ENCODE measurements at regions not wholly inside any gene's neighbourhood (a gene's known extent, or its start where the extent isn't known, plus 50 kb on each side); places are given as distances from the start of the nearest gene placed in this dataset.
"Not testable (repeated sequence)": the region's sequence is repeated elsewhere in the genome, so short reads cannot be mapped to it uniquely, and the experiment has no call there.

DNA sequence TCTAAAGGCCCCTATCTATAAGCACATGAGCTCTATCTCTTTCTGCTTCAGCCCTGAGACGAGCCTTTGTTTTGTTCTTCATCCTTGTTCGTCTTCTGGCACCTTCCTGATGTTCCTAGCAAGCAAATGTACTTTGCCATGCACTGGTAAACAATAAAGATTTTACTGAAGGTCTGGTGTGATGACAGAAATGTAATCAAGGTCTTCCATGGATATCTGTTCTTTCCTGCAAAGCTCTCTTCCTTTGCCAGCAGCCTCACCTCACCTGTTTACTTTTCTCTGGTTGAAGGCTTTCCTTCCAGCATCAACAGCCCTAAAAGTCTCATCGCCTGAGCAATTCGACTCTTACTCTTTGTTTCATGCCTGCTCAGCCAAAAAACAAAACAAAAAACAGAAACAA is 330.3 kb downstream of the PCNX1 start:
- H3K4me1 Mint-ChIP-seq = peaks cover 4 to 5% of the 10 kb centered on the region in 2 donors
- H3K4me3 Mint-ChIP-seq = no peak overlapping the region
- H3K27ac Mint-ChIP-seq = no peak overlapping the region
- ATAC-seq (replicated peaks) (no peak), DNase-seq (no peak)
- no peaks in the 10 kb centered on the region for H3K9me3 Mint-ChIP-seq
- peaks cover 0 to 11% of the 10 kb centered on the region in 2 donors for H3K27me3 Mint-ChIP-seq
- no peaks in the 10 kb centered on the region for H3K36me3 Mint-ChIP-seq

DNA sequence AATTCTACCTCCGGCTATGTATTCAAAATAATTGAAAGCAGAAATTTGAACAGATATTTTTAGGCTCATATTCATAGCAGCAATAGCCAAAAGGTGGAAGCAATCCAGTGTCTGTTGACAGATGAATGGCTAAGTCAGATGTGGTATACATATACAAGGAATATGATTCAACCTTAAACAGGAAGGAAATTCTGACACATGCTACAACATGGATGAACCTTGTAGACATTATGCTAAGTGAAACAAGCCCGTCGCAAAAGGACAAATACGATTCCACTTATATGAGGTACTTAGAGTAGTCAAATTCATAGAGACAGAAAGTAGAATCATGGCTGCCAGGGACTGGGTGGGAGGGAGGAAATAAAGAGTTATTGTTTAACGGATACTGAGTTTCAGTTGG is 331.6 kb downstream of the PCNX1 start:
- ATAC-seq (replicated peaks) = no peak
- H3K9me3 Mint-ChIP-seq = no peaks in the 10 kb centered on the region
- H3K4me3 Mint-ChIP-seq = no peak overlapping the region
- peaks cover 0 to 11% of the 10 kb centered on the region in 2 donors for H3K27me3 Mint-ChIP-seq
- H3K27ac Mint-ChIP-seq = no peak overlapping the region
- no peaks in the 10 kb centered on the region for H3K36me3 Mint-ChIP-seq
- DNase-seq = no peak
- H3K4me1 Mint-ChIP-seq = peaks cover 4 to 5% of the 10 kb centered on the region in 2 donors

DNA sequence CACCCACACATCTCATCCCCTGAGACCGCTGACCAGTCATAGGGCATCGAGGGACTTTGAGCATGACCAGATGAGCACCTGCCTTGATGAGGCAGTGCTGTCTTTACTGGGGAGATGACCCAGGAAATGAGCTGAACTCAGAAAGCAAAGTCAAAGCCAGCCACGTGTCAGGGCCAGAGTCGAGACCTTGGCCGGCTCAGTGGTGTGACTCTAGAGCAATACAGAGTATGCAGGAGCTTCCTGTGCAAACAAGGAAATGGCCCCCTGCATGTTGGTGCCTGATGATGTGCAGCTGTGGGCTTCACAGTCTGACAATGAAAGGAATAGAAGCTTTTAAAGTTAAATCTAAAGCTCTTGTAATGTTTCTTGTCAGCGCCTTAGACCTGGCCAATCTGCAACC is 332.9 kb downstream of the PCNX1 start:
- ATAC-seq (replicated peaks) = peak in 1 of 2 donors; percentile 14
- no peak overlapping the region for H3K27ac Mint-ChIP-seq
- no peak overlapping the region for H3K4me3 Mint-ChIP-seq
- H3K9me3 Mint-ChIP-seq = no peaks in the 10 kb centered on the region
- H3K27me3 Mint-ChIP-seq = peaks cover 0 to 6% of the 10 kb centered on the region in 2 donors
- H3K36me3 Mint-ChIP-seq = no peaks in the 10 kb centered on the region
- H3K4me1 Mint-ChIP-seq = peaks cover 4 to 5% of the 10 kb centered on the region in 2 donors
- DNase-seq = no peak

DNA sequence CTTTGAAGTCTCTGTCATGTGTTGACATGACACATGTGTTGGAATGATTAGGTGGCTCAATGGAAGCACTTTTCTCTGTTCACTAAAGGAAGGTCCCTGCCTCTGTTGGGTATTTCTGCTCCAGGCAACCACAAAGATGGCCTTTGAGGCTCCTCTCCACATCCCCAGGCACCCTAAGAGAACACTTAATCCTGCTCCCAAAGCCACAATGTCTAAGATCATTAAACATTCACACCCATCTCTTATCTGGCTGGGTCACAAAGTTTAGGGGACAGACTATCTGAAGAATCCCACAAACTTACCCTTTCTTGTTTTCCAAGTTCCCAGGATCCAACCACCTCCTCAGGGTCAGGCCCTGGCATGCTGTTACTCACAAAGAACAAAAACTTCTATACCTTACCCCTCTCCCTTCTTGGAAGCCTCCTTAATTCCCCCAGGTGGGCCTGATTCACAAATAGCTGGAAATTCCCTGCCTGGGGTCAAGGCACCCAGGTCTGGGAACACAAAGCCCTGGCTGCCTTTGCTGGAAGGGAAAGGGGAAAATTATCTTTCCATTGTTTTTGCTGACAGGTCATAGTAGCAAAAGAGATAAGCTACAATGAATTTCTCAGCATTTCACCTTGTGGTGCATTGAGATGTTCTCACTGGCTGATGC is 333.7 kb downstream of the PCNX1 start:
- peaks cover 0 to under 1% of the 10 kb centered on the region in 2 donors for H3K36me3 Mint-ChIP-seq
- no peak overlapping the region for H3K27ac Mint-ChIP-seq
- H3K4me1 Mint-ChIP-seq = peaks cover 6 to 12% of the 10 kb centered on the region in 2 donors

DNA sequence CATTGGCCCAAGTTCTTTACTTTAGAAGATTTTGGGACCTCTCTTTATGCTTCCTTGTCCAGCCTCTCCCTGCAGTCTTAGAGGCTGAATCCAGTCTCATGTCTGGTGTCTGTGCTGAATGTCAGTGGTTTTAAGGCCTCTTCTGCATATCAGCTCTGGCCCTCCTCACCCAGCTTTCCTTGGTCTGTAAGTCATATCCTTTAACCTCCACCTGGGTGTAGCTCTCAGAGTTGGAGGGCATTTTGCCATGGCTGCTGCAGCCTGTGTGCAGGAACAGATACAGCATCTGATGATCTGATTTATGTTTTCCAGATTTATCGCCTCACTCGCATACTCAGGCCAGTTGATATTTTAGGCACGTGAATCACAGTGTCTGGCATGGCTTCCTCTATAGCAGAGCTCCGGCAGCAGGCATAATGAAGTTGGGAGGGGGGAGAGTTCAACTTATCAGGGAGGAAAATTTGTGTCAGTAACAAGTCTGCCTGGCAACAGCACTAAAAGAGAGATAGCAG is 335.0 kb downstream of the PCNX1 start:
- DNase-seq = no peak
- Mint-ChIP-seq H3K27me3 (peaks cover 0 to 5% of the 10 kb centered on the region in 2 donors), H3K4me1 (peaks cover 10 to 21% of the 10 kb centered on the region in 2 donors), H3K36me3 (peaks cover 0 to 10% of the 10 kb centered on the region in 2 donors), H3K27ac (no peak overlapping the region), H3K4me3 (no peak overlapping the region), H3K9me3 (peaks cover 6 to 9% of the 10 kb centered on the region in 2 donors)
- no peak for ATAC-seq (replicated peaks)

More for the DNA sequence above, 333.7 kb downstream of the PCNX1 start:
- no peak for ATAC-seq (replicated peaks)
- Mint-ChIP-seq H3K9me3 (peaks cover under 1% of the 10 kb centered on the region in 2 donors), H3K27me3 (peaks cover 0 to 6% of the 10 kb centered on the region in 2 donors), H3K4me3 (no peak overlapping the region)
- no peak for DNase-seq

DNA sequence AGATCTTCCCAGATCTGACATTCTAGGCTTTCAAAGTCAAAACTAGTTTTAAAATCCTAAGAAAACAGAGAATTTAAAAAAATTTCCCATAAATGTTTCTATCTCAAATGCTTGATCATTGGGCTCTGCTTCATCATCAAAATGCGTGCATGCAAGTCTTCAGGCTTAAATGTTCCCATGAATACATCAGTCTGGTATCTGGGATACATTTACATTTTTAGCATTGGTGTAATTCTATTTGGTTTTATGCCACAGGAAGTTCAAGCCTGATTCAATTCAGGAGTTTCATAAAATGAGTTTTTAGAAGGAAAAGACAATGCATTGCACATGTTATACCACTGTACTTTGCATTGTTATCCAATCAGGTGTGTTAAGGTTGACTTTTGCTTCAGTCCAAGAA is 336.4 kb downstream of the PCNX1 start:
- DNase-seq = no peak
- Mint-ChIP-seq H3K36me3 (peaks cover 0 to 14% of the 10 kb centered on the region in 2 donors), H3K4me3 (no peak overlapping the region), H3K4me1 (peaks cover 10 to 21% of the 10 kb centered on the region in 2 donors), H3K9me3 (peaks cover 12 to 14% of the 10 kb centered on the region in 2 donors), H3K27ac (no peak overlapping the region), H3K27me3 (peaks cover 0 to 5% of the 10 kb centered on the region in 2 donors)
- no peak for ATAC-seq (replicated peaks)

DNA sequence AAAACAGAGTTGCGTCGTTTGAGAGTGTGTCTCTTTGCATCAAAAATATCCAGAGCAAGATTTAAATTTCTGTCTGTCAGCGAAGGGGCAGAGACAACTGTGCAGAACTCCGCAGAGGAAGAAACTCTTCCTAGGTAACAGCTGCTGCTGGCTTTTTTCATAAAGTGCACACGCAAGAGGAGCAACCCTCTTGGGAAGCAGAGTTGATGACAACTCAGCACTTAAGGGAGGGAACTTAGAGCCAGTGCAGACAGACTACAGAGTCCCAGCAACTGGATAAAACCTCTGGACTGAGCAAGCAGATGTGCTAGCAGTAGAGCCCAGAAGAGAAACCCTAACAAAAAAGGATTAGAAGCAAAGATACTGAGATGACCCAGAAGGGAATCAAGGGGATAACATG is 337.1 kb downstream of the PCNX1 start:
- peaks cover 10 to 21% of the 10 kb centered on the region in 2 donors for H3K4me1 Mint-ChIP-seq
- peaks cover 12 to 14% of the 10 kb centered on the region in 2 donors for H3K9me3 Mint-ChIP-seq
- no peak for ATAC-seq (replicated peaks)
- peaks cover 0 to 5% of the 10 kb centered on the region in 2 donors for H3K27me3 Mint-ChIP-seq
- H3K27ac Mint-ChIP-seq = no peak overlapping the region
- H3K4me3 Mint-ChIP-seq = no peak overlapping the region
- H3K36me3 Mint-ChIP-seq = peaks cover 0 to 14% of the 10 kb centered on the region in 2 donors
- DNase-seq = no peak

DNA sequence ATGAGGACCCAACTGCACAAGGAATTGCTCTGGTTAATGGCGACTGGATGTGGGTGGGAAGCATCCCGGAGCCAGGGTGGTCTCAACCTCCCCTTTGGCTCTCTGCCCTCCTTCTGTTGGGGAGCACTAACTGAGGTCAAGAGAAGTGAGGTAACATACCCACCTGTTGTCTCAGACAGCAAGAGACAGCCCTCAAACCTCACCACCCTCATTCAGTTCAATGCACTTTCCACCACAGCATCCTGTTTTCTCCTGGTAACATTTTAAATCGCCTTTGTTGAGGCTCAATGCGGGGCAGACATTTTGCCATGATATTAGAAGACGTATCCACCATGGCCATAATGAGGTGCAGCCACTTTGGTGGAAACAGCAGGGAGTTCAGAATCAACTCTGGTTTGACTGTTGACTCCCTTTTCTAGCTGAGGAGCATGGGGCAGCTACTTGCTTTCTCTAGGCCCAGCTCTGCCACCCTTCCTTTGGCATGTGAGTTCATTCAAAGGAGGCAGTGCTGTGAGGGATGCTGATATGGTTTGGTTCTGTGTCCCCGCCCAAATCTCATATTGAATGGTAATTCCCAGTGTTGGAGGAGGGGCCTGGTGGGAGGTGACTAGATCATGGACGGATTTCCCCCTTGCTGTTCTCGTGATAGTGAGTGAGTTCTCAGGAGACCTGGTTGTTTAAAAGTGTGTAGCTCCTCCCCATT is 338.6 kb downstream of the PCNX1 start:
- H3K36me3 Mint-ChIP-seq = peaks cover 2 to 14% of the 10 kb centered on the region in 2 donors
- ATAC-seq (replicated peaks) = peak; percentile 68 to 82
- H3K27me3 Mint-ChIP-seq = peaks cover 5% of the 10 kb centered on the region in 2 donors
- H3K9me3 Mint-ChIP-seq = peaks cover 12 to 14% of the 10 kb centered on the region in 2 donors
- no peak overlapping the region for H3K27ac Mint-ChIP-seq
- no peak for DNase-seq
- peaks cover 10 to 21% of the 10 kb centered on the region in 2 donors for H3K4me1 Mint-ChIP-seq
- H3K4me3 Mint-ChIP-seq = no peak overlapping the region

DNA sequence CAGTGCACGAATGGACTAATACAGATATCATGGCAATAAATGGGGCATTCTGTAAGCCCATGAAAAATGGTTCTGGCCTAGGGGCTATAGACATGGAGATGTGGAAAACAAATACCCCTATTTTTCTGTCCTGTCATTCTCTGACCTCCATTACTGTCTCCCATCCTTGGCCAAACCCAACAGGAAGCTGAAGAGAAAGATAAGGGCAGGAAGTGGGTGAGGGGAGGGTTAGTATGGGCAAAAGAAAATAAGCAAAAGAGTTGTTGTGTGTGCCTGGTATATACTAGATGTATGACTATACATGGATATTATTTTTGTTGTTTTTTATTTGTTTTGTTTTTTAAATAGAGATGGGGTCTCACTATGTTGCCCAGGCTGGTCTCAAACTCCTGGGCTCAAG is 339.3 kb downstream of the PCNX1 start:
- H3K4me3 Mint-ChIP-seq = no peak overlapping the region
- peaks cover 10 to 21% of the 10 kb centered on the region in 2 donors for H3K4me1 Mint-ChIP-seq
- H3K9me3 Mint-ChIP-seq = peaks cover 12 to 15% of the 10 kb centered on the region in 2 donors
- ATAC-seq (replicated peaks) (no peak), DNase-seq (no peak)
- peaks cover 5% of the 10 kb centered on the region in 2 donors for H3K27me3 Mint-ChIP-seq
- peaks cover 3 to 14% of the 10 kb centered on the region in 2 donors for H3K36me3 Mint-ChIP-seq
- H3K27ac Mint-ChIP-seq = peak overlapping the region; percentile 38

DNA sequence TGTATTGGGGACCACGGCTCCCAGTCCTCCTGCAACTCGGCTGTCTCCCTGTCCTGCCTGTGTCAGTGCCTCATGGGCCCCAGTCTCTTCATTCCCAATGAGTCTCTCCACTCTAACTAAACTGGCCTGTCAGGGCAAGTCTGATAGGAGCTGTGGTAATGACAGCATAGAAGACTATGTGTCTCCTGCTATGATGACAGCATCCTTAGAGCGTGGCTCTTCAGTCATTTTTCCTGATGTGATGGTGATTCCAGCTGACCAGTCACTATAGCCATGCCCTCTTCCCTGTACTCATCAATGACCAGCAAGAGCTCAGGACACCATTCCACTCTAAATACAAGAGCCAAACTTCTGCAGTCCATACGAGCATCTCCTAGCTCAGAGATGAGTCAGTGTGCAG is 339.8 kb downstream of the PCNX1 start:
- H3K4me3 Mint-ChIP-seq = no peak overlapping the region
- H3K36me3 Mint-ChIP-seq = peaks cover 3 to 14% of the 10 kb centered on the region in 2 donors
- peaks cover 12 to 15% of the 10 kb centered on the region in 2 donors for H3K9me3 Mint-ChIP-seq
- peaks cover 5% of the 10 kb centered on the region in 2 donors for H3K27me3 Mint-ChIP-seq
- peaks cover 10 to 20% of the 10 kb centered on the region in 2 donors for H3K4me1 Mint-ChIP-seq
- DNase-seq (no peak), ATAC-seq (replicated peaks) (no peak)
- H3K27ac Mint-ChIP-seq = no peak overlapping the region

DNA sequence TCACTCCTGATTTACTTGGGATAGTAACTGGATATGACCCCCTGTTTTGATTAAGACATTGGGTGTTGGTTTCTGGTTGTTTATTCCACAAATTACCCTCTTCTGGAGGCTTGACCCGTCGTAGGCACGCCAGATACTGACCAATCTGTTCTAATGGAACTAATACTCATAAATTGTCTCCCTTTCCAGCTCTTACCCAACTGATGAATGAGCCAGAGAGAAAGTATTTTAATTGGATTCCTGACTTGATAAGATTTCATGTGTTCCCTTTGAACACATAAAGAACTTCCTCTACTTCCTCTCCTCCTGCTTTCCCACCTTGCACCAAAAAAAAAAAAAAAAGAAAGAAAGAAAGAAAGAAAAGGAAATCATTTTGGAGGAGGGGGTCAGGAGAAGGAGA is 340.9 kb downstream of the PCNX1 start:
- no peak for ATAC-seq (replicated peaks)
- Mint-ChIP-seq H3K27me3 (peaks cover 5% of the 10 kb centered on the region in 2 donors), H3K4me3 (no peak overlapping the region), H3K4me1 (peaks cover 10 to 16% of the 10 kb centered on the region in 2 donors), H3K27ac (no peak overlapping the region), H3K36me3 (peaks cover 3 to 14% of the 10 kb centered on the region in 2 donors), H3K9me3 (peaks cover 12 to 15% of the 10 kb centered on the region in 2 donors)
- DNase-seq = no peak

DNA sequence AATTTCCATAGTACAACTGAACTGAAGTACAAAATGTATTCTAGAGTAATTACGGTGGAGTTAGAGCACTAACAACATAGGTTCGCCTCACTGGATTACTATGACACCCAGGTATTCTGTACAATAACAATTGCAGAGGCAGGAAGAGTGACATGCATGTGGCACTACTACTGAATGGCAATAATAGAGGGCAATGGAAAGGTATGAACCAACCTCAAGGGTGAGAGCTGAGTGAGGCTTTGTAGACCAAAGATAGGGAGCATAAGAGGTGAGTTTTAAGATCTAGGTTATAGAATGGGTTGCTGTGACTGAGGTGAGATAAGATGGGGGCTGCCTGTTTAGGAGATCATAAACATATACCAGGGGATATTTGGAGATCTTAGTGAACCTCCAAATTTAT is 343.1 kb downstream of the PCNX1 start:
- H3K27ac Mint-ChIP-seq = no peak overlapping the region
- peaks cover 5 to 10% of the 10 kb centered on the region in 2 donors for H3K27me3 Mint-ChIP-seq
- DNase-seq (no peak), ATAC-seq (replicated peaks) (no peak)
- H3K9me3 Mint-ChIP-seq = peaks cover 16 to 20% of the 10 kb centered on the region in 2 donors
- no peak overlapping the region for H3K4me3 Mint-ChIP-seq
- peaks cover 6 to 18% of the 10 kb centered on the region in 2 donors for H3K36me3 Mint-ChIP-seq
- H3K4me1 Mint-ChIP-seq = peaks cover 10 to 15% of the 10 kb centered on the region in 2 donors

DNA sequence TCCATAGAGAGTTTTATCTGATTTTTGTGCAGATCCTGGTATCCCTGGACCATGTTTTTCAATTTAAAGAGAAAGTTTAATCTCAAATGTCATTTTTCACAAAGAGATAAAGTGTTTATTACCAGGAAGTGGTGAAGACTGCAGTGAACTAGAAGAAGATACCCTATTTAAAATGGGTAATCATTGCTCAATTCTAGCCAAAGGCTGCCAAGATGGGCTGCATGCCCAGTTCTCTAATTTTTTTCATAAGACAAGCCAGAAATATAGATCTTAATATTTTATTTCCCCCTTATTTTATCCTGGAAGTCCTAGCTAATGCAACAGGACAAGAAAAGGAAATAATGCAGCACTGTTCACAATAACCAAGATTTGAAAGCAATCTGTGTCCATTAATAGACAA is 343.5 kb downstream of the PCNX1 start:
- no peak for ATAC-seq (replicated peaks)
- no peak for DNase-seq
- H3K4me1 Mint-ChIP-seq = peaks cover 7 to 10% of the 10 kb centered on the region in 2 donors
- peaks cover 5 to 10% of the 10 kb centered on the region in 2 donors for H3K27me3 Mint-ChIP-seq
- no peak overlapping the region for H3K4me3 Mint-ChIP-seq
- peaks cover 6 to 18% of the 10 kb centered on the region in 2 donors for H3K36me3 Mint-ChIP-seq
- H3K9me3 Mint-ChIP-seq = peaks cover 16 to 20% of the 10 kb centered on the region in 2 donors
- H3K27ac Mint-ChIP-seq = no peak overlapping the region

DNA sequence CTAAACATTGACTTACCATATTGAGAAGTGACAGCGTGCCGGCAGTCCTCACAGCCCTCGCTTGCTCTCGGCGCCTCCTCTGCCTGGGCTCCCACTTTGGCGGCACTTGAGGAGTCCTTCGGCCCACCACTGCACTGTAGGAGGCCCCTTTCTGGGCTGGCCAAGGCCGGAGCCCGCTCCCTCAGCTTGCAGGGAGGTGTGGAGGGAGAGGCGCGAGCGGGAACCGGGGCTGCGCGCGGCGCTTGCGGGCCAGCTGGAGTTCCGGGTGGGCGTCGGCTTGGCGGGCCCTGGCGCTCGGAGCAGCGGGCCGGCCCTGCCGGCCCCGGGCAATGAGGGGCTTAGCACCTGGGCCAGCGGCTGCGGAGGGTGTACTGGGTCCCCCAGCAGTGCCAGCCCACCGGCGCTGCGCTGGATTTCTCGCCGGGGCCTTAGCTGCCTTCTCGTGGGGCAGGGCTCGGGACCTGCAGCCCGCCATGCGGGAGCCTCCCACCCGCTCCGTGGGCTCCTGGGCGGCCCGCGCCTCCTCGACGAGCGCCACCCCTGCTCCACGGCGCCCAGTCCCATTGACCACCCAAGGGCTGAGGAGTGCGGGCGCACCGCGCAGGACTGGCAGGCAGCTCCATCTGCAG is 346.9 kb downstream of the PCNX1 start:
- Mint-ChIP-seq H3K9me3 (peaks cover 17 to 21% of the 10 kb centered on the region in 2 donors), H3K27ac (peak overlapping the region; percentile 44), H3K27me3 (peaks cover 5 to 10% of the 10 kb centered on the region in 2 donors), H3K36me3 (peaks cover 8 to 12% of the 10 kb centered on the region in 2 donors), H3K4me3 (peak overlapping the region; percentile 59 to 74)
- DNase-seq; ATAC-seq (replicated peaks); H3K4me1 Mint-ChIP-seq: not testable (repeated sequence)

Data from stimulated activated naive B cell treated with anti-CD40 and anti-IgM and Interleukin-4, amounts not matched to agents 10 μg/mL and 1 μg/mL and 100 μg/mL, for 72 hours (primary cell).